ENCODE measurements at regions not wholly inside any gene's neighbourhood (a gene's known extent, or its start where the extent isn't known, plus 50 kb on each side); places are given as distances from the start of the nearest gene placed in this dataset.
"Not testable (repeated sequence)": the region's sequence is repeated elsewhere in the genome, so short reads cannot be mapped to it uniquely, and the experiment has no call there.

GRCh38 chr7:63582771-63583170 lies 415.9 kb upstream of the ZNF722 start:
- 91% methylated on average over 8 of the region's 12 CpGs; no CpG with 5 or more reads in 1 of the 2 experiments for WGBS, 2 experiments (ENCODE audit: extremely low coverage in 1 of 2, insufficient coverage in 1 of 2, insufficient read length in 1 of 2, insufficient replicate concordance in 2 of 2, low coverage in 1 of 2, low lambda C conversion rate in 2 of 2, missing lambda C conversion rate in 1 of 2)
- CTCF ChIA-PET (ENCODE audit: partially characterized antibody); H3K27ac ChIP-seq (ENCODE audit: low read depth, low read length): not testable (repeated sequence)

DNA sequence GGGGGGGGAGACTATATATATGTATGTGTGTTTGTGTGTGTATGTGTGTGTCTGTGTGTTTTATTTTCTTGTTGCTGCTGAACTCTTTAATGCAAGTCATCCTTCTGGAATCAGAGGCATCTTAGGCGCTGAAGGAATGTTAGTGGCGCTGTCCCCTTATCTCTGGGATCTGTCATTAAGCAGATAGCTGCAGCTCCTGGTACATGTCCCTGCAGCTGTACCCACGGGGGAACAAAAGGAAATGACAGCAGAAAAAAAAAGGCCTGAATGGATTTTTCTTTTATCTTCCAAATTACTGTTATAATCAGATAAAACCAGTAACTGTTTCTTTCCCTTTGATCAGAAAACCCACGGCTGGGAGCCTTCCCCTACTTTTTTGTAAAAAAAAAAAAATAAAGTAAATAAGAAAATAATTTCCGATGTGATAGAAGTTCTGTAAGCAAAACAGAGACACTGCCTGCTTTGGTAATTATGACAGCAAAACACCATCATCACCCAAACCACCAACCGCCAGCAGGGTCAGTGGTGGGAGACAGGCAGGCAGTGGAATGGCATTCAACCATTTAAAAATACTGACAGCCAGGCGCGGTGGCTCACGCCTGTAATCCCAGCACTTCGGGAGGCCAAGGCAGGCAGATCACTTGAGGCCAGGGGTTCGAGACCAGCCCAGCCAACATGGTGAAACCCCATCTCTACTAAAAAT lies 411.3 kb upstream of the ZNF722 start:
- POLR2A ChIA-PET (ENCODE audit: partially characterized antibody); H3K9ac ChIP-seq (replicated peaks in 1 of 4; ENCODE audit: extremely low read depth in 1 of 4, low read depth in 3 of 4, low read length in 3 of 4); H3K14ac ChIP-seq (ENCODE audit: insufficient read length); H2BK120ac ChIP-seq (replicated peaks; ENCODE audit: low read depth, low read length); DNase-seq (ENCODE audit: low read depth in 1 of 2, low spot score in 2 of 2); H3K79me1 ChIP-seq (ENCODE audit: low read depth, low read length); H3K36me3 ChIP-seq (ENCODE audit: control insufficient read depth in 2 of 4, insufficient read depth in 4 of 4, low read length in 3 of 4); FAIRE-seq; H2AFZ ChIP-seq (ENCODE audit: low read length); H2BK15ac ChIP-seq (ENCODE audit: low read length); H3K79me2 ChIP-seq (ENCODE audit: control insufficient read depth in 1 of 2, insufficient read depth in 2 of 2, low read length in 2 of 2); H2BK5ac ChIP-seq (ENCODE audit: low read depth, low read length); H3K4me1 ChIP-seq (replicated peaks in 1 of 4; ENCODE audit: control insufficient read depth in 3 of 4, insufficient read depth in 4 of 4, low read length in 3 of 4); H3K56ac ChIP-seq (replicated peaks; ENCODE audit: insufficient read length, low read depth, low read length); H4K20me1 ChIP-seq (replicated peaks in 1 of 2; ENCODE audit: control insufficient read depth in 1 of 2, insufficient read depth in 2 of 2, low read length in 2 of 2); H4K5ac ChIP-seq (ENCODE audit: insufficient read length, low read depth, low read length); H3K27me3 ChIP-seq (replicated peaks in 1 of 4; ENCODE audit: control insufficient read depth in 3 of 4, extremely low read depth in 1 of 4, insufficient read depth in 3 of 4, low read length in 3 of 4); H2AK5ac ChIP-seq (ENCODE audit: low read depth, low read length); H2BK20ac ChIP-seq (ENCODE audit: low read length); H4K8ac ChIP-seq (ENCODE audit: extremely low read depth, insufficient read depth, low read length); H3K18ac ChIP-seq (ENCODE audit: extremely low read depth, low read length); H2BK12ac ChIP-seq (ENCODE audit: low read depth, low read length); CTCF ChIA-PET (ENCODE audit: partially characterized antibody); H3K4me3 ChIP-seq (ENCODE audit: extremely low read depth in 1 of 4, insufficient read depth in 2 of 4, low read depth in 3 of 4, low read length in 4 of 4); H3K23ac ChIP-seq (ENCODE audit: insufficient read length); H3K23me2 ChIP-seq (ENCODE audit: low read depth, low read length); H3K27ac ChIP-seq (ENCODE audit: low read depth, low read length); H3K4me2 ChIP-seq (ENCODE audit: insufficient read depth in 1 of 2, low read depth in 2 of 2, low read length in 2 of 2); H4K91ac ChIP-seq (replicated peaks; ENCODE audit: insufficient read length, low read length); H3K4ac ChIP-seq (replicated peaks; ENCODE audit: insufficient read length, low read depth, low read length): not testable (repeated sequence)
- peaks cover 0 to 11% of the 10 kb centered on the region in 2 experiments; a peak in 1 of 4 replicates for H3K9me3 ChIP-seq (ENCODE audit: insufficient read depth in 2 of 2, low read depth in 1 of 2, low read length in 1 of 2)
- WGBS, 2 experiments (ENCODE audit: extremely low coverage in 1 of 2, insufficient coverage in 1 of 2, insufficient read length in 1 of 2, insufficient replicate concordance in 2 of 2, low coverage in 1 of 2, low lambda C conversion rate in 2 of 2, missing lambda C conversion rate in 1 of 2): no CpG with 5 or more reads among the region's 11 CpGs

More at GRCh38 chr7:63582771-63583170, 415.9 kb upstream of the ZNF722 start:
- H2BK12ac ChIP-seq (ENCODE audit: low read depth, low read length); H3K79me2 ChIP-seq (ENCODE audit: control insufficient read depth in 1 of 2, insufficient read depth in 2 of 2, low read length in 2 of 2); H3K14ac ChIP-seq (ENCODE audit: insufficient read length); H3K4me2 ChIP-seq (ENCODE audit: insufficient read depth in 1 of 2, low read depth in 2 of 2, low read length in 2 of 2); H2BK20ac ChIP-seq (ENCODE audit: low read length); H4K8ac ChIP-seq (ENCODE audit: extremely low read depth, insufficient read depth, low read length); H3K27me3 ChIP-seq (replicated peaks in 1 of 4; ENCODE audit: control insufficient read depth in 3 of 4, extremely low read depth in 1 of 4, insufficient read depth in 3 of 4, low read length in 3 of 4); H3K79me1 ChIP-seq (ENCODE audit: low read depth, low read length); H3K4me1 ChIP-seq (replicated peaks in 1 of 4; ENCODE audit: control insufficient read depth in 3 of 4, insufficient read depth in 4 of 4, low read length in 3 of 4); H3K9ac ChIP-seq (replicated peaks in 1 of 4; ENCODE audit: extremely low read depth in 1 of 4, low read depth in 3 of 4, low read length in 3 of 4); H3K18ac ChIP-seq (ENCODE audit: extremely low read depth, low read length); FAIRE-seq; H3K56ac ChIP-seq (replicated peaks; ENCODE audit: insufficient read length, low read depth, low read length); H3K4me3 ChIP-seq (ENCODE audit: extremely low read depth in 1 of 4, insufficient read depth in 2 of 4, low read depth in 3 of 4, low read length in 4 of 4); H4K91ac ChIP-seq (replicated peaks; ENCODE audit: insufficient read length, low read length); H3K23ac ChIP-seq (ENCODE audit: insufficient read length); H2AK5ac ChIP-seq (ENCODE audit: low read depth, low read length); H2BK120ac ChIP-seq (replicated peaks; ENCODE audit: low read depth, low read length); H3K23me2 ChIP-seq (ENCODE audit: low read depth, low read length); H4K5ac ChIP-seq (ENCODE audit: insufficient read length, low read depth, low read length); POLR2A ChIA-PET (ENCODE audit: partially characterized antibody); H2BK5ac ChIP-seq (ENCODE audit: low read depth, low read length); H3K36me3 ChIP-seq (ENCODE audit: control insufficient read depth in 2 of 4, insufficient read depth in 4 of 4, low read length in 3 of 4); H4K20me1 ChIP-seq (replicated peaks in 1 of 2; ENCODE audit: control insufficient read depth in 1 of 2, insufficient read depth in 2 of 2, low read length in 2 of 2); DNase-seq (ENCODE audit: low read depth in 1 of 2, low spot score in 2 of 2); H2AFZ ChIP-seq (ENCODE audit: low read length); H3K4ac ChIP-seq (replicated peaks; ENCODE audit: insufficient read length, low read depth, low read length); H2BK15ac ChIP-seq (ENCODE audit: low read length): not testable (repeated sequence)
- peaks cover 0 to 35% of the 10 kb centered on the region in 2 experiments; a peak in 2 of 4 replicates for H3K9me3 ChIP-seq (ENCODE audit: insufficient read depth in 2 of 2, low read depth in 1 of 2, low read length in 1 of 2)
